OCI-LY1 (cell line): ENCODE measurements at regions not wholly inside any gene's neighbourhood (a gene's known extent, or its start where the extent isn't known, plus 50 kb on each side); places are given as distances from the start of the nearest gene placed in this dataset.

Experiments
- H2AFZ ChIP-seq: fragments of 200-600 bp; sonication (generic), shearing (Covaris generic); 2 replicates; pipeline ENCODE4 v1.6.0; 2014; ENCODE audit warnings: antibody characterized with exemption, mild to moderate bottlenecking, low read length
- H3F3A ChIP-seq: fragments of 200-600 bp; sonication (generic), shearing (Covaris generic); 2 replicates; pipeline ENCODE4 v1.6.0; 2014; ENCODE audit warnings: mild to moderate bottlenecking, antibody characterized with exemption, low read length, moderate library complexity; ENCODE audit not compliant: insufficient read depth
- H3K27ac ChIP-seq: fragments of 200-600 bp; sonication (generic); 2 replicates; pipeline ENCODE4 v1.5.1; 2014; ENCODE audit warnings: low read length, mixed run types, mild to moderate bottlenecking, low read depth; ENCODE audit not compliant: poor library complexity, severe bottlenecking
- H3K27me3 ChIP-seq: fragments of 200-600 bp; sonication (generic); 2 replicates; pipeline ENCODE4 v1.6.0; 2014; ENCODE audit warnings: antibody characterized with exemption, mild to moderate bottlenecking, low read length, moderate library complexity; ENCODE audit not compliant: insufficient read depth
- H3K36me3 ChIP-seq: fragments of 200-600 bp; sonication (generic); 2 replicates; pipeline ENCODE4 v1.6.1; 2014; ENCODE audit warnings: mild to moderate bottlenecking, antibody characterized with exemption, low read length, moderate library complexity, mixed read lengths; ENCODE audit not compliant: insufficient read depth
- H3K4me1 ChIP-seq: fragments of 200-600 bp; sonication (generic); 2 replicates; pipeline ENCODE4 v1.5.1; 2014; ENCODE audit warnings: mild to moderate bottlenecking, low read length, moderate library complexity; ENCODE audit not compliant: insufficient read depth, severe bottlenecking
- H3K4me2 ChIP-seq: fragments of 200-600 bp; sonication (generic), shearing (Covaris generic); 2 replicates; pipeline ENCODE4 v1.6.1; 2014; ENCODE audit warnings: low read length
- H3K4me3 ChIP-seq: fragments of 200-600 bp; sonication (generic); 2 replicates; pipeline ENCODE4 v1.5.1; 2014; ENCODE audit warnings: low read length, low read depth, mild to moderate bottlenecking, mixed read lengths; ENCODE audit not compliant: poor library complexity, severe bottlenecking
- H3K79me2 ChIP-seq: fragments of 200-600 bp; shearing (Covaris generic); 2 replicates; pipeline ENCODE4 v1.6.1; 2016; ENCODE audit warnings: mixed run types, low read length, mixed read lengths; ENCODE audit not compliant: insufficient read depth
- H3K9ac ChIP-seq: fragments of 200-600 bp; sonication (generic), shearing (Covaris generic); 2 replicates; pipeline ENCODE4 v1.6.1; 2014; ENCODE audit warnings: mild to moderate bottlenecking, low read length, mixed read lengths
- H3K9me2 ChIP-seq: fragments of 200-600 bp; sonication (generic), shearing (Covaris generic); 2 replicates; pipeline ENCODE4 v1.6.1; 2014; ENCODE audit warnings: low read depth, mild to moderate bottlenecking, low read length, mixed read lengths
- H3K9me3 ChIP-seq: fragments of 200-600 bp; shearing (Covaris generic); 2 replicates; pipeline ENCODE4 v1.6.1; 2014; ENCODE audit warnings: low read length, mixed read lengths
- H4K20me1 ChIP-seq: fragments of 200-600 bp; sonication (generic), shearing (Covaris generic); 2 replicates; pipeline ENCODE4 v1.6.0; 2016; ENCODE audit warnings: mild to moderate bottlenecking, low read length; ENCODE audit not compliant: insufficient read depth
- CTCF ChIP-seq: fragments of 200-600 bp; sonication (generic), shearing (Covaris generic); IDR thresholded peaks from 2 replicates; pipeline ENCODE4 v1.5.1; 2017; ENCODE audit warnings: mild to moderate bottlenecking, antibody characterized with exemption, low read length, moderate library complexity, mixed read lengths
- EZH2 ChIP-seq: fragments of 200-600 bp; sonication (generic), shearing (Covaris generic); IDR thresholded peaks from 2 replicates; pipeline ENCODE4 v1.8.0; 2017; ENCODE audit warnings: borderline replicate concordance, mixed run types, mild to moderate bottlenecking, antibody characterized with exemption, low read length, moderate library complexity, mixed read lengths

- Histone ChIP-seq H3K4me1 (peaks cover 7% of the 10 kb centered on the region), H3K4me2 (no peak overlapping the region)
Measured at GRCh38 chr12:42021469-42021868, 123.2 kb downstream of the GXYLT1 start.

GRCh38 chr12:42020226-42020625 lies 124.4 kb downstream of the GXYLT1 start:
- no peaks in the 10 kb centered on the region for H3K36me3 ChIP-seq
- H3K79me2 ChIP-seq, result no peaks in the 10 kb centered on the region
- H2AFZ ChIP-seq, result no peak overlapping the region
- no peak overlapping the region for H3K4me3 ChIP-seq
- H3K9me3 ChIP-seq, result no peaks in the 10 kb centered on the region
- no peaks in the 10 kb centered on the region for H3F3A ChIP-seq
- H3K27ac ChIP-seq, result no peak overlapping the region
- H3K9me2 ChIP-seq, result no peaks in the 10 kb centered on the region
- TF ChIP-seq EZH2 (no peak), CTCF (no peak)
- H3K4me1 ChIP-seq, result peaks cover 7% of the 10 kb centered on the region
- no peaks in the 10 kb centered on the region for H4K20me1 ChIP-seq
- H3K4me2 ChIP-seq, result no peak overlapping the region
- no peak overlapping the region for H3K9ac ChIP-seq
- H3K27me3 ChIP-seq, result no peaks in the 10 kb centered on the region

More at GRCh38 chr12:42021469-42021868, 123.2 kb downstream of the GXYLT1 start:
- Histone ChIP-seq H3K27ac (no peak overlapping the region), H3K9ac (no peak overlapping the region), H3K4me3 (no peak overlapping the region), H4K20me1 (no peaks in the 10 kb centered on the region), H3K9me3 (no peaks in the 10 kb centered on the region), H2AFZ (no peak overlapping the region), H3K27me3 (no peaks in the 10 kb centered on the region), H3K79me2 (no peaks in the 10 kb centered on the region), H3K36me3 (no peaks in the 10 kb centered on the region), H3F3A (no peaks in the 10 kb centered on the region), H3K9me2 (no peaks in the 10 kb centered on the region)
- TF ChIP-seq CTCF (no peak), EZH2 (no peak)

- no peak overlapping the region for H2AFZ ChIP-seq
- H3K4me1 ChIP-seq, result peaks cover 7% of the 10 kb centered on the region
- H3K9ac ChIP-seq, result no peak overlapping the region
- no peaks in the 10 kb centered on the region for H3K79me2 ChIP-seq
- H4K20me1 ChIP-seq, result no peaks in the 10 kb centered on the region
- no peak overlapping the region for H3K4me2 ChIP-seq
- H3K4me3 ChIP-seq, result no peak overlapping the region
- TF ChIP-seq EZH2 (no peak), CTCF (no peak)
- H3F3A ChIP-seq, result no peaks in the 10 kb centered on the region
- no peaks in the 10 kb centered on the region for H3K9me3 ChIP-seq
- no peaks in the 10 kb centered on the region for H3K9me2 ChIP-seq
- H3K36me3 ChIP-seq, result no peaks in the 10 kb centered on the region
- H3K27ac ChIP-seq, result no peak overlapping the region
- no peaks in the 10 kb centered on the region for H3K27me3 ChIP-seq
Measured at GRCh38 chr12:42019746-42020145, 124.9 kb downstream of the GXYLT1 start.
